GM18502 (cell line): ENCODE measurements at regions not wholly inside any gene's neighbourhood (a gene's known extent, or its start where the extent isn't known, plus 50 kb on each side); places are given as distances from the start of the nearest gene placed in this dataset.

Experiments
- ATAC-seq: cut with Tn5 transposase; IDR thresholded peaks from one replicate; pipeline ENCODE4 v1.9.1; 2021; ENCODE audit warnings: mild to moderate bottlenecking; ENCODE audit not compliant: unreplicated experiment, poor library complexity

- no peak for ATAC-seq
Measured at GRCh38 chr14:25220514-25220913, 170.6 kb upstream of the STXBP6 start.

DNA sequence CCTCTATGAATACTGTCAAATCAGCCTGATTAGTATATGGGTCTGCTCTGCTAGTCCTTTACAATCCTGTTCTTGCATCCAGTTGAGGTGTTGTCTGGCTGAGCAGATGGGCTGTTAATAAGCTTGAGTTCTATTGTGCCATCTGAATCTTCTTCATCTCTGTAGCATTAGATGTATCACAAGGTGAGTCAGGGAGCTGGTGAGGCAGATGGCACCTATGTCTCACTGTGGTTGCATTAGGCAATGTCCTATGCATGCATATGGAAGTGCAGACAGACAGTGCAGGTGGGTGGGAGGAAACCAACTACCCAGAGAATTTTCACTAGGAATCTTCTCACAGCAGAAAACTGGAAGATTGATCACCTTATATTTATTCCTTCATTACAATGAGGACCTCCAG, 165.7 kb upstream of the STXBP6 start:
- no peak for ATAC-seq

DNA sequence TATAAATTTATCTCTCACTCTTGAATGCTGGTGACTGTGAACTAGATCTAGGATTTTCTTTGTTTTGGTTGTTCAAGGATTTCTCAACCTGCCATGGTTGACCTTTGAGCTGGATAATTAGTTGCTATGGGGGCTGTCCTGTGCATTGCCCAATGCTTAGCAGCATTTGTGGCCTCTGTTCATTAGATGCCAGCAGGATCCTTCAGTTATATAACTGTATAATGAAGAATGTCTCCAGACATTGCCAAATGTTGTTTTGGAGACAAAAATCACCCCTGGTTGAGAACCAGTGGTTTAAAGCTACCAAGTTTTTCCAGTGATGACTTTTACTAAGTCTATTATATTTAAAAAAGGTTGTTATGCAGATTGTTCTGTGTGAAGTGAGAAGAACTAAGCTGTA, 147.9 kb upstream of the STXBP6 start:
- no peak for ATAC-seq

DNA sequence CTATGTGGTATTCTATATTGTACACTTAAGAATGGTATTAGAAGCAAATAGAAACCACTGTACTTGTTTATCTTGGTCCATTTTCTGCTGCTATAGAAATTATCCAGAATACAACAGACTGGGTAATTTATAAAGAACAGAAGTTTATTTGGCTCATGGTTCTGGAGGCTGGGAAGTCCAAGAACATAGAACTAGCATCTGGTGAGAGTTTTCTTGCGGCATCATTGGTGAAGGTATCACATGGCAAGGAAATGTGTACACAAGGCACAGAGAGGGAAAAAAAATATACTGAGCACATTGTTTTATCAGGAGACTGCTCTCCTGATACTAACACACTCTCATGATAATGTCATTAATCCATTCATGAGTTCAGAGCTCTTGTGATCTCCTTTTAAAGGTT, 130.3 kb upstream of the STXBP6 start:
- ATAC-seq = no peak

GRCh38 chr14:25178255-25178654, 128.3 kb upstream of the STXBP6 start:
- no peak for ATAC-seq

- ATAC-seq = no peak
Measured at GRCh38 chr14:25150934-25151790, 101.2 kb upstream of the STXBP6 start.

DNA sequence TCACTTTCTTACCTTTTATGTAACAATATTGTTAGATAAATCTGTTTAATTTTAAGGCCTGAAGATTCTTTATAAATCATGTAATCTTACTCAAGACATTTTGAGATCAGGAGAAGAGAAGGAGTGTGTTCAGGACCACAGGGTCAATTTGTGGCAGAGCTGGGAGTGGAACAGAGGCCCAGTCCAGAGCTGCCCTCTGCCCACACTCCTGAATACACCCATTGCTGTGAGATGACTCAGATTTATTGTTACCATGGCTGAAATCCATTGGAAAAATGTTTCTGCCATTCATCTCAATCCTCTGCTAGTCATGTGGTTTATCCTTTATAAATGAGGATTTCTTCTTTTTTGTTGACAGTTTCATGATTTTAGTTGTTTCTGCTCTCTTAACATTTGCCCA, 100.5 kb upstream of the STXBP6 start:
- no peak for ATAC-seq

GRCh38 chr14:25140411-25140810, 90.5 kb upstream of the STXBP6 start:
- no peak for ATAC-seq

DNA sequence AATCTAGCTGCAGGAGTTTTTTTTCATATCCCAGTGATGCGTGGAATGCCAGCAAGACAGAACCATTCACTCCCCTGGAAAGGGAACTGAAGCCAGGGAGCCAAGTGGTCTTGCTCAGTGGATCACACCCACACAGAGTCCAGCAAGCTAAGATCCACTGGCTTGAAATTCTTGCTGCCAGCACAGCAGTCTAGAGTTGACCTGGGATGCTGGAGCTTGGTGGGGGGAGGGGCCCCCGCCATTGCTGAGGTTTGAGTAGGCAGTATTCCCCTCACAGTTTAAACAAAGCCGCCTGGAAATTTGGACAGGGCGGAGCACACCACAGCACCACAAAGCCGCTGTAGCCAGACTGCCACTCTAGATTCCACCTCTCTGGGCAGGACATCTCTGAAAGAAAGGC, 86.9 kb upstream of the STXBP6 start:
- ATAC-seq = no peak

DNA sequence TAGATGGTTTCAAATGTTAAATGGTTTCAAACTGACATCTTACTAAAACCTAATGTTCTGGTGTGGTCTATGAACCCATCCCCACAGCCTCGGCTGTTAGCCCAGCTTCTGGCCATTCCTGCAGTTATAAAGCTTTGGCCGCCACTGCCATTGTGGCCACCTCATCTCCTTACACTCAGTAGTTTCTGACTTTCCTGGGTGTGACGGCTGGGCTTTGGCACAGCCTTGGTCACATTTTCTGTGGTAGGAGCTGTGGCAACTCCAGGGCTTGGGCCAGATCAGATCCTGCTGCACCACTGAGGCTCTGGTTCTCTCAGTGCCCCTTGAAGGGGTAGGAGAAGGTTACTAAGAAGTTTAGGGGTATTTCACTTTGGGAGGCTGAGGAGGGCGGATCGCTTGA, 84.2 kb upstream of the STXBP6 start:
- ATAC-seq = no peak

GRCh38 chr14:25132732-25133422, 82.9 kb upstream of the STXBP6 start:
- ATAC-seq = peak; percentile 98

DNA sequence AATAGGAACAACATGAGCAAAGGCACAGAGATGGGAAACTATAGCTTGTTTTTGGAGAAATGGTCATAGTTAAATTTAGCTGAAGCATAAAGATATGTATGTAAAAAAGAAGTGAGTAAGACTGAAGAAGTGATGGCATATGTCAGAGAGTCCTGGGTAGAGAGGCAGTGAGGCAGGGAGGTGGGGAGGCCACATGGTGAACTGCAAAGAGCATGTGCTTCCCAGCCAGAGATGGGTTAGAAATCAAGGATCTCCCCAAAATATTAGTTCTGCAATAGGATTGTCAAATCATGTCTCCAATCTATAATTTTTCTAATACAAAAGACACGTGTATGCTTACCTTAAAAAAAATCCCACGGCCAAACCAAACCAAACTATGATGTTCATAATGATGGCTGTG, 82.1 kb upstream of the STXBP6 start:
- ATAC-seq = no peak

DNA sequence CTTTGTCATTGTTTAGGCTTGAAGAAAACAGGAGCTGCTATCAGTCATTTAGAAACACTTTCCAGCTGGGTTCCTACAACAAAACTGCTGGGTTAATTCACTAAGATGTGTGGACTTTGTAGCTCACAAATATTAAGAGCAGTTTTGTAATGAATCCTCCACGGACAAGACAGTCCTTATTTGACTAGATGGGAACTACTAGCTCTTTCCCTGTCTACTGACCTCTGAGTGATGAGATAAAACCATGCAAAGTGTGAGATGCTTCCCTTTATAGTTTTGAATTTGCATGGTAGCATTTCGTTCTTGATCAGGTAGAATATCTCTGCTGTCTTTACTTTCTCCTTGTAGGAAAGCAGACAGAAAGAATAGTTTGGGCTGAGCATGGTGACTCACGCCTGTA, 72.9 kb upstream of the STXBP6 start:
- ATAC-seq = peak; percentile 59

GRCh38 chr14:25122211-25122610, 72.3 kb upstream of the STXBP6 start:
- ATAC-seq = no peak

- ATAC-seq = no peak
Measured at GRCh38 chr14:25121337-25122129, 71.6 kb upstream of the STXBP6 start.

- ATAC-seq = no peak
Measured at GRCh38 chr14:25120261-25120660, 70.3 kb upstream of the STXBP6 start.

- ATAC-seq = no peak
Measured at GRCh38 chr14:25118671-25119070, 68.7 kb upstream of the STXBP6 start.

DNA sequence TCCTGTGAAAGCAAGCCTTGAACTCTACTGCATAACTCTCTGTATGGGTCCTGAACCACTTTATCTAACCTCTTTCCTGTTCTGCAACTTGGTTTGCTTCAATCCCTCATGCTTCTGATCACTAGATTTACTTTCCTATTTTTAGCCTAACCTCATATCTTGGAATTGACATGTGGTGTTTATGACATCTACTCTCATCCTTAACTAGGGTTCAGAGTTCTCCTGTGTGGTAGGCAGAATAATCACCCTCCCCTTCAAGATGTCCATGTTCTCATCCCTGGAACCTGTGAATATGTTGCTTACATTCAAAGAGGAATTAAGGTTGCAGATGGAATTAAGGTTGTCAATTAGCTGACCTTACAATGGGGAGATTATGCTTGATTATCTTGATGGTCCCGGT, 67.4 kb upstream of the STXBP6 start:
- ATAC-seq = no peak

- ATAC-seq = no peak
Measured at GRCh38 chr14:25116607-25117006, 66.7 kb upstream of the STXBP6 start.

GRCh38 chr14:25113394-25113793, 63.4 kb upstream of the STXBP6 start:
- ATAC-seq = no peak

DNA sequence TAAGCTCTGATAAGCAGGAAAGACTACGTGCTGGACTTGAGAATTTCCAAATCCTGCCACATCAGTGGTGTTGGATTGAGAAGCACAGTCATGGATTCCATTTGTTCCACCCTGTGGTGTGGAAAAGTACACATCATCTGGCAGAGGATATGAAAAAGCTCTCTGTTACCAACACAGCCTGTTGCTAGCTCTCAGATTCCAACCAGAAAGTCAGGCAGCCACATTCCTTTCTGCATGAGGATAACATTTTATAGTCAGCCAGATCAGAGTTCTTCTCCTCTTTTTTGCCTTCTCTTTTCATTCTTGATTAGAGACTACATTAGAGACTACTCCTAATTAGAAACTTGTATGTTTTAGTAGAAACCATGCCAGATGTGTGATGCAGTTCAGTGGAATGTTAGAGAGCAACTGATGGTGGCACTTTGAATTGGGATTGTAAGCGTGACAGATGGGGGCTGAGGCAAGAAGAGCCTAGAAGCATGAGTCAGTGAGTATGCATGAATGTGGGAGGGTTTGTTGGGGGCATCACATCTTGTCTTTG, 61.2 kb upstream of the STXBP6 start:
- no peak for ATAC-seq
